H9 (cell line): ENCODE measurements at regions not wholly inside any gene's neighbourhood (a gene's known extent, or its start where the extent isn't known, plus 50 kb on each side); places are given as distances from the start of the nearest gene placed in this dataset.

Experiments used
- DNase-seq: peaks from one replicate; pipeline ENCODE4 v3.0.0-alpha.2; 2017
- H2AFZ ChIP-seq: one replicate; pipeline ENCODE4 v1.6.1; 2013; ENCODE audit warnings: mild to moderate bottlenecking, low read length, control low read depth, moderate library complexity
- H2AK5ac ChIP-seq: 2 replicates; pipeline ENCODE4 v1.6.1; 2013; ENCODE audit warnings: low read length, control low read depth, mixed read lengths; ENCODE audit not compliant: insufficient read length
- H2BK120ac ChIP-seq: one replicate; pipeline ENCODE4 v1.6.1; 2013; ENCODE audit warnings: low read depth, mild to moderate bottlenecking, low read length, control low read depth, inconsistent platforms; ENCODE audit not compliant: poor library complexity, severe bottlenecking
- H2BK12ac ChIP-seq: 2 replicates; pipeline ENCODE4 v1.6.1; 2013; ENCODE audit warnings: low read length, control low read depth, mixed read lengths, low read depth; ENCODE audit not compliant: insufficient read length
- H2BK15ac ChIP-seq: 2 replicates; pipeline ENCODE4 v1.6.1; 2013; ENCODE audit warnings: low read depth, low read length, control low read depth
- H2BK20ac ChIP-seq: one replicate; pipeline ENCODE4 v1.6.1; 2013; ENCODE audit warnings: low read depth, mild to moderate bottlenecking, low read length, control low read depth, inconsistent platforms; ENCODE audit not compliant: poor library complexity, severe bottlenecking
- H2BK5ac ChIP-seq: 2 replicates; pipeline ENCODE4 v1.6.1; 2013; ENCODE audit warnings: low read length, control low read depth, mixed read lengths; ENCODE audit not compliant: insufficient read length
- H3K14ac ChIP-seq: 2 replicates; pipeline ENCODE4 v1.6.1; 2013; ENCODE audit warnings: low read length, control low read depth; ENCODE audit not compliant: insufficient read depth
- H3K18ac ChIP-seq: 2 replicates; pipeline ENCODE4 v1.6.1; 2013; ENCODE audit warnings: low read depth, mild to moderate bottlenecking, mixed read lengths, low read length, control low read depth; ENCODE audit not compliant: insufficient read length
- H3K23ac ChIP-seq: 2 replicates; pipeline ENCODE4 v1.6.1; 2013; ENCODE audit warnings: low read length, control low read depth, mixed read lengths, low read depth; ENCODE audit not compliant: insufficient read length
- H3K23me2 ChIP-seq: 2 replicates; pipeline ENCODE4 v1.6.1; 2013; ENCODE audit warnings: low read depth, mild to moderate bottlenecking, mixed read lengths, low read length, control low read depth; ENCODE audit not compliant: insufficient read length, poor library complexity, severe bottlenecking
- H3K27ac ChIP-seq: 2 replicates; pipeline ENCODE4 v1.5.1; 2013; ENCODE audit warnings: low read length, control low read depth, mixed read lengths, low read depth; ENCODE audit not compliant: insufficient read length
- H3K27me3 ChIP-seq: 2 replicates; pipeline ENCODE4 v1.6.1; 2013; ENCODE audit warnings: low read length, control low read depth, inconsistent platforms; ENCODE audit not compliant: insufficient read depth
- H3K4ac ChIP-seq: 2 replicates; pipeline ENCODE4 v1.6.1; 2013; ENCODE audit warnings: low read depth, mild to moderate bottlenecking, control low read depth, inconsistent platforms, low read length, moderate library complexity
- H3K4me1 ChIP-seq: 2 replicates; pipeline ENCODE4 v1.6.1; 2013; ENCODE audit warnings: low read length, control low read depth, inconsistent platforms; ENCODE audit not compliant: insufficient read depth
- H3K4me2 ChIP-seq: 2 replicates; pipeline ENCODE4 v1.6.1; 2013; ENCODE audit warnings: low read length, control low read depth, mixed read lengths; ENCODE audit not compliant: insufficient read length, insufficient read depth
- H3K56ac ChIP-seq: 2 replicates; pipeline ENCODE4 v1.6.1; 2013; ENCODE audit warnings: low read depth, mild to moderate bottlenecking, mixed read lengths, low read length, control low read depth; ENCODE audit not compliant: insufficient read length
- H3K79me1 ChIP-seq: 2 replicates; pipeline ENCODE4 v1.6.1; 2013; ENCODE audit warnings: low read depth, mild to moderate bottlenecking, moderate library complexity, low read length, control low read depth, inconsistent platforms; ENCODE audit not compliant: insufficient read depth, poor library complexity, severe bottlenecking
- H3K79me2 ChIP-seq: 2 replicates; pipeline ENCODE4 v1.6.1; 2013; ENCODE audit warnings: low read length, control low read depth, inconsistent platforms; ENCODE audit not compliant: insufficient read depth
- H3K9ac ChIP-seq: 2 replicates; pipeline ENCODE4 v1.6.1; 2013; ENCODE audit warnings: low read length, control low read depth, mixed read lengths; ENCODE audit not compliant: insufficient read length; ENCODE audit errors: extremely low read depth
- H3K9me3 ChIP-seq: one replicate; pipeline ENCODE4 v1.6.1; 2013; ENCODE audit warnings: low read depth, low read length, inconsistent platforms; ENCODE audit not compliant: control insufficient read depth
- H3T11ph ChIP-seq: one replicate; pipeline ENCODE4 v1.6.1; 2013; ENCODE audit warnings: mild to moderate bottlenecking, low read length, control low read depth, inconsistent platforms
- H4K20me1 ChIP-seq: one replicate; pipeline ENCODE4 v1.6.1; 2013; ENCODE audit not compliant: control insufficient read depth, insufficient read length, insufficient read depth
- H4K5ac ChIP-seq: 2 replicates; pipeline ENCODE4 v1.6.1; 2013; ENCODE audit warnings: low read depth, mild to moderate bottlenecking, mixed read lengths, low read length, control low read depth; ENCODE audit not compliant: insufficient read length
- H4K8ac ChIP-seq: replicated peaks from 2 replicates; pipeline ENCODE4 v1.6.1; 2013; ENCODE audit warnings: low read length, control low read depth, mixed read lengths, low read depth; ENCODE audit not compliant: insufficient read length
- H4K91ac ChIP-seq: 2 replicates; pipeline ENCODE4 v1.6.1; 2013; ENCODE audit warnings: low read depth, mild to moderate bottlenecking, moderate library complexity, mixed read lengths, low read length, control low read depth; ENCODE audit not compliant: insufficient read length
- H3K27ac Mint-ChIP-seq, 3 experiments: 2 replicates in 2 of 3; 3 replicates in 1 of 3; pipeline ENCODE4 v1.8.0; 2020 to 2021; ENCODE audit warnings: mixed read lengths in 3 of 3, mild to moderate bottlenecking in 1 of 3, moderate library complexity in 1 of 3
- H3K27me3 Mint-ChIP-seq: 2 replicates; pipeline ENCODE4 v1.8.0; 2021; ENCODE audit warnings: low read depth, mild to moderate bottlenecking, moderate library complexity, mixed read lengths
- H3K36me3 Mint-ChIP-seq, 3 experiments: 2 replicates in 2 of 3; 3 replicates in 1 of 3; pipeline ENCODE4 v1.8.0; 2020 to 2021; ENCODE audit warnings: low read depth in 3 of 3, mixed read lengths in 3 of 3; ENCODE audit not compliant: insufficient read depth in 1 of 3
- H3K4me1 Mint-ChIP-seq, 2 experiments: 2 replicates each; pipeline ENCODE4 v1.8.0; 2020; ENCODE audit warnings: mixed read lengths in 2 of 2
- H3K4me3 Mint-ChIP-seq, 2 experiments: 2 replicates in 1 of 2; 3 replicates in 1 of 2; pipeline ENCODE4 v1.8.0; 2020 to 2021; ENCODE audit warnings: mild to moderate bottlenecking in 2 of 2, mixed read lengths in 2 of 2, moderate library complexity in 1 of 2
- H3K9me3 Mint-ChIP-seq, 2 experiments: 2 replicates in 1 of 2; 3 replicates in 1 of 2; pipeline ENCODE4 v1.8.0; 2020; ENCODE audit warnings: mild to moderate bottlenecking in 2 of 2, mixed read lengths in 2 of 2, moderate library complexity in 1 of 2
- CTCF ChIP-seq: fragments of 200-600 bp; sonication (generic); conservative IDR thresholded peaks from 3 replicates; pipeline ENCODE4 v1.8.0; 2021; ENCODE audit warnings: antibody characterized with exemption, mild to moderate bottlenecking
- WGBS: extraction: QIAGEN DNeasy Blood & Tissue Kit; methylation state at CpG from one replicate; pipeline ENCODE4 v1.1.7; 2013; ENCODE audit warnings: missing lambda C conversion rate, low lambda C conversion rate, mixed read lengths; ENCODE audit not compliant: insufficient read length; ENCODE audit errors: extremely low coverage; 5-methylcytosine and 5-hydroxymethylcytosine counted together

DNA sequence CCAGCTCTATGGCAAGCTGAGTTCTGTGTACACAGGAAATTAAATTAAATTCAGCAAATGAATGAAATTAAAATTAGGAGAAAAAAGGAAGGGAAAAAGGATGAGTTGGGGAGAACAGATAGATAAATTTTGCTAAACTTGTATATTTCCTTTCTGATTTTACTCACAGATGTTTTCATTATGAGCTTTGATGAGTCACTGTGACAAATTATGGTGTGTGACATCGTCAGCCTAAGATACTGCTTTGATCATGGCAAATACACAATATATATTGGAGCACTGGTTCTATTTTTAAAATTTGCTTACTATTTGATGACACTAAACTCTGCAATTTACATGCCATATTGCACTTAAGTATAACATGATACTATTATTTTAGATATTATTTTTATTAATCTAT is 464.6 kb upstream of the SPHKAP start:
- Histone ChIP-seq H2BK12ac (no peak overlapping the region), H3K4me2 (no peak overlapping the region), H3K23ac (no peak overlapping the region), H3K56ac (no peak overlapping the region), H2AFZ (no peak overlapping the region), H2BK20ac (no peak overlapping the region), H3K27me3 (no peaks in the 10 kb centered on the region), H2AK5ac (no peak overlapping the region), H3K27ac (no peak overlapping the region), H4K5ac (no peak overlapping the region), H3K79me1 (no peaks in the 10 kb centered on the region), H3K4ac (no peak overlapping the region), H3K18ac (no peak overlapping the region), H4K91ac (no peak overlapping the region), H3K9ac (no peak overlapping the region), H3T11ph (no peak overlapping the region), H3K79me2 (no peaks in the 10 kb centered on the region), H2BK15ac (no peak overlapping the region), H2BK5ac (no peak overlapping the region), H3K23me2 (no peaks in the 10 kb centered on the region), H3K14ac (no peak overlapping the region), H4K20me1 (no peaks in the 10 kb centered on the region), H2BK120ac (no peak overlapping the region), H3K9me3 (no peaks in the 10 kb centered on the region), H4K8ac (no peak overlapping the region), H3K4me1 (no peaks in the 10 kb centered on the region)
- Mint-ChIP-seq H3K36me3 (no peaks in the 10 kb centered on the region), H3K4me3 (no peak overlapping the region), H3K4me1 (no peaks in the 10 kb centered on the region), H3K27ac (no peak overlapping the region), H3K27me3 (no peaks in the 10 kb centered on the region), H3K9me3 (no peaks in the 10 kb centered on the region)
- WGBS = no CpG with 5 or more reads among the region's 1 CpG
- DNase-seq = no peak
- no peak for TF ChIP-seq CTCF
